HEK293 (cell line): ENCODE measurements at regions not wholly inside any gene's neighbourhood (a gene's known extent, or its start where the extent isn't known, plus 50 kb on each side); places are given as distances from the start of the nearest gene placed in this dataset.

Experiments used
- EGR2 ChIP-seq: fragments of 450-650 bp; formaldehyde crosslinking; IDR thresholded peaks from 2 replicates; pipeline ENCODE4 v1.5.1; 2016; ENCODE audit warnings: low read depth, missing biosample characterization, missing genetic modification characterization
- ZNF155 ChIP-seq: fragments of 450-650 bp; formaldehyde crosslinking; IDR thresholded peaks from 2 replicates; pipeline ENCODE4 v1.5.1; 2016; ENCODE audit warnings: missing biosample characterization, missing genetic modification characterization
- ZNF366 ChIP-seq: fragments of 450-650 bp; formaldehyde crosslinking; conservative IDR thresholded peaks from 2 replicates; pipeline ENCODE4 v1.5.1; 2016; ENCODE audit warnings: missing biosample characterization, missing genetic modification characterization

- TF ChIP-seq ZNF155 (tag by site-specific recombination) (no peak), EGR2 (tag by site-specific recombination) (no peak), ZNF366 (tag by site-specific recombination) (no peak)
Measured at GRCh38 chr5:33023649-33024048, 312.5 kb downstream of the NPR3 start.
